WTC11 (cell line): ENCODE measurements at regions not wholly inside any gene's neighbourhood (a gene's known extent, or its start where the extent isn't known, plus 50 kb on each side); places are given as distances from the start of the nearest gene placed in this dataset.

Source experiments
- ATF6 ChIP-seq: sonication (generic); formaldehyde crosslinking; IDR thresholded peaks from 2 replicates; pipeline ENCODE4 v1.8.1; 2023; ENCODE audit warnings: mild to moderate bottlenecking, missing genetic modification reagents
- CTCF ChIP-seq: fragments of 200-600 bp; IDR thresholded peaks from 2 replicates; pipeline ENCODE4 v1.8.0; 2022; ENCODE audit warnings: antibody characterized with exemption
- FOXJ3 ChIP-seq: sonication (generic); formaldehyde crosslinking; IDR thresholded peaks from 2 replicates; pipeline ENCODE4 v1.9.0; 2021; ENCODE audit warnings: missing genetic modification reagents, mild to moderate bottlenecking, borderline replicate concordance
- FOXK1 ChIP-seq: sonication (generic); formaldehyde crosslinking; IDR thresholded peaks from 2 replicates; pipeline ENCODE4 v1.8.0; 2022; ENCODE audit warnings: mild to moderate bottlenecking, moderate library complexity, missing genetic modification reagents
- TEAD4 ChIP-seq: sonication (generic); formaldehyde crosslinking; IDR thresholded peaks from 2 replicates; pipeline ENCODE4 v1.8.0; 2022; ENCODE audit warnings: mild to moderate bottlenecking, missing genetic modification reagents
- USF2 ChIP-seq: sonication (generic); formaldehyde crosslinking; IDR thresholded peaks from 2 replicates; pipeline ENCODE4 v1.8.1; 2023; ENCODE audit warnings: mild to moderate bottlenecking, missing genetic modification reagents, moderate library complexity
- ZNF121 ChIP-seq: sonication (generic); formaldehyde crosslinking; IDR thresholded peaks from 2 replicates; pipeline ENCODE4 v1.8.0; 2023; ENCODE audit warnings: missing genetic modification reagents
- ZNF263 ChIP-seq: sonication (generic); formaldehyde crosslinking; IDR thresholded peaks from 2 replicates; pipeline ENCODE4 v1.8.1; 2022; ENCODE audit warnings: low read depth, mild to moderate bottlenecking, moderate library complexity, missing genetic modification reagents
- ZNF416 ChIP-seq: fragments of 250-450 bp; sonication (Bioruptor Pico); IDR thresholded peaks from 2 replicates; pipeline ENCODE4 v1.9.0; 2021; ENCODE audit warnings: mild to moderate bottlenecking, inconsistent platforms
- TF ChIP-seq, protein P1 (sequence below): fragments of 250-450 bp; sonication (Bioruptor Pico); IDR thresholded peaks from 2 replicates; pipeline ENCODE4 v1.9.0; 2021; ENCODE audit warnings: mild to moderate bottlenecking, borderline replicate concordance

- no peak for TF ChIP-seq CTCF
- no peak for TF ChIP-seq ATF6
- TF ChIP-seq ZNF416 (CRISPR knock-in tag), result no peak
- no peak for TF ChIP-seq TEAD4 (CRISPR knock-in tag)
- no peak for TF ChIP-seq ZNF263 (CRISPR knock-in tag)
- TF ChIP-seq, protein P1, sequence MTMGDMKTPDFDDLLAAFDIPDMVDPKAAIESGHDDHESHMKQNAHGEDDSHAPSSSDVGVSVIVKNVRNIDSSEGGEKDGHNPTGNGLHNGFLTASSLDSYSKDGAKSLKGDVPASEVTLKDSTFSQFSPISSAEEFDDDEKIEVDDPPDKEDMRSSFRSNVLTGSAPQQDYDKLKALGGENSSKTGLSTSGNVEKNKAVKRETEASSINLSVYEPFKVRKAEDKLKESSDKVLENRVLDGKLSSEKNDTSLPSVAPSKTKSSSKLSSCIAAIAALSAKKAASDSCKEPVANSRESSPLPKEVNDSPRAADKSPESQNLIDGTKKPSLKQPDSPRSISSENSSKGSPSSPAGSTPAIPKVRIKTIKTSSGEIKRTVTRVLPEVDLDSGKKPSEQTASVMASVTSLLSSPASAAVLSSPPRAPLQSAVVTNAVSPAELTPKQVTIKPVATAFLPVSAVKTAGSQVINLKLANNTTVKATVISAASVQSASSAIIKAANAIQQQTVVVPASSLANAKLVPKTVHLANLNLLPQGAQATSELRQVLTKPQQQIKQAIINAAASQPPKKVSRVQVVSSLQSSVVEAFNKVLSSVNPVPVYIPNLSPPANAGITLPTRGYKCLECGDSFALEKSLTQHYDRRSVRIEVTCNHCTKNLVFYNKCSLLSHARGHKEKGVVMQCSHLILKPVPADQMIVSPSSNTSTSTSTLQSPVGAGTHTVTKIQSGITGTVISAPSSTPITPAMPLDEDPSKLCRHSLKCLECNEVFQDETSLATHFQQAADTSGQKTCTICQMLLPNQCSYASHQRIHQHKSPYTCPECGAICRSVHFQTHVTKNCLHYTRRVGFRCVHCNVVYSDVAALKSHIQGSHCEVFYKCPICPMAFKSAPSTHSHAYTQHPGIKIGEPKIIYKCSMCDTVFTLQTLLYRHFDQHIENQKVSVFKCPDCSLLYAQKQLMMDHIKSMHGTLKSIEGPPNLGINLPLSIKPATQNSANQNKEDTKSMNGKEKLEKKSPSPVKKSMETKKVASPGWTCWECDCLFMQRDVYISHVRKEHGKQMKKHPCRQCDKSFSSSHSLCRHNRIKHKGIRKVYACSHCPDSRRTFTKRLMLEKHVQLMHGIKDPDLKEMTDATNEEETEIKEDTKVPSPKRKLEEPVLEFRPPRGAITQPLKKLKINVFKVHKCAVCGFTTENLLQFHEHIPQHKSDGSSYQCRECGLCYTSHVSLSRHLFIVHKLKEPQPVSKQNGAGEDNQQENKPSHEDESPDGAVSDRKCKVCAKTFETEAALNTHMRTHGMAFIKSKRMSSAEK (CRISPR knock-in tag), result no peak
- no peak for TF ChIP-seq FOXJ3 (CRISPR knock-in tag)
- no peak for TF ChIP-seq USF2 (CRISPR knock-in tag)
- no peak for TF ChIP-seq FOXK1
- TF ChIP-seq ZNF121 (CRISPR knock-in tag), result no peak
These were observed 53.2 kb upstream of the CDON start for GRCh38 chr11:126115816-126116331.
